Keratinocyte (primary cell): ENCODE measurements at regions not wholly inside any gene's neighbourhood (a gene's known extent, or its start where the extent isn't known, plus 50 kb on each side); places are given as distances from the start of the nearest gene placed in this dataset.
A peak's percentile ranks its signal among the peaks of the same experiment; 100 is the strongest.

ENCODE experiments used
- DNase-seq: peaks from one replicate; pipeline ENCODE4 v3.0.0-alpha.2; 2011; ENCODE audit warnings: low read depth, missing footprints, low spot score
- FAIRE-seq: peaks from 2 replicates; lab custom pipeline; 2011; peaks lifted over from hg19 to GRCh38; lab: Jason Lieb, UNC
- H2AFZ ChIP-seq: 2 replicates; pipeline ENCODE4 v1.6.0; 2012; ENCODE audit warnings: low read length, control low read depth, inconsistent platforms; ENCODE audit not compliant: control insufficient read depth
- H3K27ac ChIP-seq: 2 replicates; pipeline ENCODE4 v1.5.1; 2011; ENCODE audit warnings: low read length; ENCODE audit not compliant: control insufficient read depth, insufficient read depth
- H3K27me3 ChIP-seq: 3 replicates; pipeline ENCODE4 v1.6.0; 2011; ENCODE audit warnings: low read length; ENCODE audit not compliant: control insufficient read depth, insufficient read depth; ENCODE audit errors: extremely low read depth
- H3K36me3 ChIP-seq, 2 experiments: 2 replicates in 1 of 2; 3 replicates in 1 of 2; pipeline ENCODE4 v1.5.1; 2011; ENCODE audit warnings: low read length in 2 of 2, mild to moderate bottlenecking in 1 of 2; ENCODE audit not compliant: control insufficient read depth in 2 of 2, insufficient read depth in 2 of 2; ENCODE audit errors: extremely low read depth in 1 of 2
- H3K4me1 ChIP-seq: 3 replicates; pipeline ENCODE4 v1.5.1; 2011; ENCODE audit warnings: low read length; ENCODE audit not compliant: control insufficient read depth, insufficient read depth; ENCODE audit errors: extremely low read depth
- H3K4me2 ChIP-seq: 3 replicates; pipeline ENCODE4 v1.6.0; 2011; ENCODE audit warnings: low read depth, low read length; ENCODE audit not compliant: control insufficient read depth, insufficient read depth; ENCODE audit errors: extremely low read depth
- H3K4me3 ChIP-seq, 3 experiments: fragments of 200-600 bp in 1 of 3; sonication (generic) in 1 of 3; 2 replicates in 2 of 3; 3 replicates in 1 of 3; pipeline ENCODE4 v1.5.1; 2011 to 2016; ENCODE audit warnings: low read length in 3 of 3, mild to moderate bottlenecking in 3 of 3, control low read depth in 2 of 3, inconsistent platforms in 1 of 3, low read depth in 1 of 3, mixed read lengths in 1 of 3, mixed run types in 1 of 3, moderate library complexity in 1 of 3; ENCODE audit not compliant: control insufficient read depth in 2 of 3, insufficient read depth in 2 of 3; ENCODE audit errors: extremely low read depth in 1 of 3
- H3K79me2 ChIP-seq: 2 replicates; pipeline ENCODE4 v1.6.0; 2012; ENCODE audit warnings: low read length; ENCODE audit not compliant: control insufficient read depth, insufficient read depth
- H3K9ac ChIP-seq: 3 replicates; pipeline ENCODE4 v1.6.0; 2011; ENCODE audit warnings: low read length; ENCODE audit not compliant: control insufficient read depth, insufficient read depth; ENCODE audit errors: extremely low read depth
- H3K9me1 ChIP-seq: 3 replicates; pipeline ENCODE4 v1.6.0; 2011; ENCODE audit warnings: low read length; ENCODE audit not compliant: control insufficient read depth, insufficient read depth; ENCODE audit errors: extremely low read depth
- H3K9me3 ChIP-seq: 2 replicates; pipeline ENCODE4 v1.5.1; 2012; ENCODE audit warnings: low read depth, low read length; ENCODE audit not compliant: control insufficient read depth
- H4K20me1 ChIP-seq: 3 replicates; pipeline ENCODE4 v1.6.0; 2011; ENCODE audit warnings: low read length; ENCODE audit not compliant: control insufficient read depth, insufficient read depth; ENCODE audit errors: extremely low read depth
- EZH2 ChIP-seq: IDR thresholded peaks from one replicate; pipeline ENCODE4 v1.6.1; 2012; ENCODE audit warnings: inconsistent platforms, mild to moderate bottlenecking, low read length, moderate library complexity
- dilution Hi-C: fragments of 300-500 bp; cut with MboI; formaldehyde crosslinking; loops from one replicate; pipeline ENCODE4 v1.7.0; 2020; ENCODE audit warnings: low sequenced_read_pairs; ENCODE audit not compliant: extremely low pct_ligation_motif_present
- TF ChIP-seq, protein P1 (sequence below), 3 experiments: IDR thresholded peaks in 1 of 3; conservative IDR thresholded peaks in 1 of 3; optimal IDR thresholded peaks in 1 of 3; 2 replicates in 2 of 3; 3 replicates in 1 of 3; pipeline versions ENCODE3 to v1.5.1; 2011; ENCODE audit warnings: low read length in 3 of 3, mild to moderate bottlenecking in 3 of 3, moderate library complexity in 2 of 3, control low read depth in 1 of 3, inconsistent platforms in 1 of 3; ENCODE audit not compliant: insufficient read depth in 2 of 3; ENCODE audit errors: extremely low read depth in 1 of 3

DNA sequence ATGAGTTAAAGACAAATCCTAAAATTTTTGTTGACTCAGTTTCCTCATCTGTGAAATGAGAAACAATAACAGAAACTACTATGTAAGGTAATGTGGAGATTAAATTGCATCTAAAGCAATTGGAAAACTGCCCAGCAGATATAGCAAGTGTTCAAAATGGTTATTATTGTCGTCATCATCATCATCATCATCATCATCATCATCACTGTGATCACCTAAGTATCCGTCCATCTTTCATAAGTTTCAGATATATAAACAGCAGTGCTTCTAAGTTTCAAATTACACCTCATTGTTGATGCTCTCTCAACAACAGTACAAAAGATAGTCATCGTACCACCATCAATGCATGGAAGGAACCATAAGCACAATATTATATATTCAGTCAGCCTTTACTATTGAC is 379.9 kb downstream of the PDGFC start:
- Histone ChIP-seq H3K4me1 (peaks cover 8% of the 10 kb centered on the region), H4K20me1 (no peaks in the 10 kb centered on the region), H3K27me3 (no peaks in the 10 kb centered on the region), H3K36me3 (no peaks in the 10 kb centered on the region), H3K4me3 (no peak overlapping the region), H3K27ac (no peak overlapping the region), H3K9me3 (no peaks in the 10 kb centered on the region), H3K9me1 (no peaks in the 10 kb centered on the region), H3K9ac (no peak overlapping the region), H3K79me2 (no peaks in the 10 kb centered on the region), H2AFZ (no peak overlapping the region), H3K4me2 (no peak overlapping the region)
- FAIRE-seq (no peak), DNase-seq (no peak)
- dilution Hi-C loops = no loop called here
- TF ChIP-seq, protein P1, sequence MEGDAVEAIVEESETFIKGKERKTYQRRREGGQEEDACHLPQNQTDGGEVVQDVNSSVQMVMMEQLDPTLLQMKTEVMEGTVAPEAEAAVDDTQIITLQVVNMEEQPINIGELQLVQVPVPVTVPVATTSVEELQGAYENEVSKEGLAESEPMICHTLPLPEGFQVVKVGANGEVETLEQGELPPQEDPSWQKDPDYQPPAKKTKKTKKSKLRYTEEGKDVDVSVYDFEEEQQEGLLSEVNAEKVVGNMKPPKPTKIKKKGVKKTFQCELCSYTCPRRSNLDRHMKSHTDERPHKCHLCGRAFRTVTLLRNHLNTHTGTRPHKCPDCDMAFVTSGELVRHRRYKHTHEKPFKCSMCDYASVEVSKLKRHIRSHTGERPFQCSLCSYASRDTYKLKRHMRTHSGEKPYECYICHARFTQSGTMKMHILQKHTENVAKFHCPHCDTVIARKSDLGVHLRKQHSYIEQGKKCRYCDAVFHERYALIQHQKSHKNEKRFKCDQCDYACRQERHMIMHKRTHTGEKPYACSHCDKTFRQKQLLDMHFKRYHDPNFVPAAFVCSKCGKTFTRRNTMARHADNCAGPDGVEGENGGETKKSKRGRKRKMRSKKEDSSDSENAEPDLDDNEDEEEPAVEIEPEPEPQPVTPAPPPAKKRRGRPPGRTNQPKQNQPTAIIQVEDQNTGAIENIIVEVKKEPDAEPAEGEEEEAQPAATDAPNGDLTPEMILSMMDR (optimal IDR thresholded peaks at IDR 0.05 in 1 of 3, IDR thresholded peaks at IDR 0.05 in 1 of 3, conservative IDR thresholded peaks at IDR 0.05 in 1 of 3; ENCODE audit: extremely low read depth in 1 of 3, insufficient read depth in 2 of 3, low read length in 3 of 3) = no peak
- TF ChIP-seq EZH2 = no peak

DNA sequence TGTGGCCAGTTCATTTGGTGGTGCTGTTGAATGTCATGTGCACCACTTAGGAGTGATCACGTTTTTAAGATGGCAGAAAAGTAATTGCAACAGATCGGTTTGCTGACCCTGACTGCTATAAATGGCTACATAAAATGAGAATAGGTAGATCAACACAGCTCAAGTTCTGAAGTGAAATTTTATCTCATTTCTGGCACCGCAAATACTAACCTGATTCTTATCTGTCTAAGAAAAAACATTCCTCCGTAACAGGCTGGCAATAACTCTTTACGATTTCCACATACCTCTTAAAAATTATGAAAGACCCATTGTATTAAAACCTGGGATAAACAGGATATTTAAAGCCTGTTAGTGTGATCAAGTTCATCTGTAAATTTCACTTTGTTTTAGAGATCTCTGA is 387.5 kb downstream of the PDGFC start:
- FAIRE-seq (peak; percentile 9), DNase-seq (no peak)
- TF ChIP-seq, protein P1 (optimal IDR thresholded peaks at IDR 0.05 in 1 of 3, IDR thresholded peaks at IDR 0.05 in 1 of 3, conservative IDR thresholded peaks at IDR 0.05 in 1 of 3; ENCODE audit: extremely low read depth in 1 of 3, insufficient read depth in 2 of 3, low read length in 3 of 3) = no peak
- TF ChIP-seq EZH2 = no peak
- Histone ChIP-seq H3K4me3 (peak overlapping the region in 1 of 3 experiments; percentile 1), H3K4me1 (peaks cover 7% of the 10 kb centered on the region), H3K9me3 (no peaks in the 10 kb centered on the region), H4K20me1 (no peaks in the 10 kb centered on the region), H3K4me2 (peak overlapping the region; percentile 53), H3K27me3 (no peaks in the 10 kb centered on the region), H3K9me1 (no peaks in the 10 kb centered on the region), H2AFZ (peak overlapping the region; percentile 88), H3K27ac (no peak overlapping the region), H3K36me3 (no peaks in the 10 kb centered on the region), H3K79me2 (no peaks in the 10 kb centered on the region), H3K9ac (no peak overlapping the region)
- dilution Hi-C loops = no loop called here
